HCT116 (cell line): ENCODE measurements at regions not wholly inside any gene's neighbourhood (a gene's known extent, or its start where the extent isn't known, plus 50 kb on each side); places are given as distances from the start of the nearest gene placed in this dataset.

ENCODE experiments used
- POLR2A ChIP-seq: IDR thresholded peaks from 2 replicates; pipeline ENCODE4 v1.7.0; 2011; ENCODE audit warnings: borderline replicate concordance; ENCODE audit not compliant: insufficient read depth, insufficient read length; ENCODE audit errors: extremely low read depth
- TF ChIP-seq, protein P1 (sequence below), 3 experiments: fragments of 200-600 bp in 1 of 3; sonication (generic) in 1 of 3; IDR thresholded peaks in 2 of 3; conservative IDR thresholded peaks in 1 of 3; 2 replicates each; pipeline ENCODE4 v1.5.1; 2012 to 2017; ENCODE audit warnings: low read depth in 2 of 3, low read length in 2 of 3, antibody characterized with exemption in 1 of 3, borderline replicate concordance in 1 of 3, control low read depth in 1 of 3, mild to moderate bottlenecking in 1 of 3, mixed read lengths in 1 of 3, mixed run types in 1 of 3, moderate library complexity in 1 of 3; ENCODE audit not compliant: insufficient read depth in 1 of 3

DNA sequence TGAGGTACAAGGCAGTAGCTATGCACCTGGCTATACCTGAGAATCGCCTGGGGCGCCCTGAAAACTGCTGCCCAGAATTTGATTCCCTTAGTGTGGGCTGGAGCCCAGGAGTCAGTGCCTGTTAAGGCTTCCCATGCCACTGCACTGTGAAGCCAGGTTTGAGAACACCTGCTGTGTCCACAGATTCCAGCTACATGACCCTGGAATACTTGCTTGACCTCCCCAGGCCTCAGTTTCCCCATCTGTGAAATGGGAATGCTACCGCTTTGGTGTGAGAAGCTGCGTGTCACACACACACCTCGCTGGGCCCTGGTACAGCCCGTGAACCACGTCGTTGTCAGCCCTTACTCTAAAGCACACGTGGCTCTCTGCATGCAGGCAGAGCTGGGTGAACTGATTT lies 271.0 kb downstream of the C16orf95 start:
- TF ChIP-seq, protein P1, sequence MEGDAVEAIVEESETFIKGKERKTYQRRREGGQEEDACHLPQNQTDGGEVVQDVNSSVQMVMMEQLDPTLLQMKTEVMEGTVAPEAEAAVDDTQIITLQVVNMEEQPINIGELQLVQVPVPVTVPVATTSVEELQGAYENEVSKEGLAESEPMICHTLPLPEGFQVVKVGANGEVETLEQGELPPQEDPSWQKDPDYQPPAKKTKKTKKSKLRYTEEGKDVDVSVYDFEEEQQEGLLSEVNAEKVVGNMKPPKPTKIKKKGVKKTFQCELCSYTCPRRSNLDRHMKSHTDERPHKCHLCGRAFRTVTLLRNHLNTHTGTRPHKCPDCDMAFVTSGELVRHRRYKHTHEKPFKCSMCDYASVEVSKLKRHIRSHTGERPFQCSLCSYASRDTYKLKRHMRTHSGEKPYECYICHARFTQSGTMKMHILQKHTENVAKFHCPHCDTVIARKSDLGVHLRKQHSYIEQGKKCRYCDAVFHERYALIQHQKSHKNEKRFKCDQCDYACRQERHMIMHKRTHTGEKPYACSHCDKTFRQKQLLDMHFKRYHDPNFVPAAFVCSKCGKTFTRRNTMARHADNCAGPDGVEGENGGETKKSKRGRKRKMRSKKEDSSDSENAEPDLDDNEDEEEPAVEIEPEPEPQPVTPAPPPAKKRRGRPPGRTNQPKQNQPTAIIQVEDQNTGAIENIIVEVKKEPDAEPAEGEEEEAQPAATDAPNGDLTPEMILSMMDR (IDR thresholded peaks at IDR 0.05 in 2 of 3, conservative IDR thresholded peaks at IDR 0.05 in 1 of 3; ENCODE audit: borderline replicate concordance in 1 of 3, insufficient read depth in 1 of 3, low read depth in 2 of 3, low read length in 2 of 3) = no peak
- no peak for TF ChIP-seq POLR2A
